ENCODE measurements at regions not wholly inside any gene's neighbourhood (a gene's known extent, or its start where the extent isn't known, plus 50 kb on each side); places are given as distances from the start of the nearest gene placed in this dataset.
"Not testable (repeated sequence)": the region's sequence is repeated elsewhere in the genome, so short reads cannot be mapped to it uniquely, and the experiment has no call there.

GRCh38 chr6:27804851-27805250 is 107.3 kb downstream of the OR2B2 start:
- no peak for DNase-seq

DNA sequence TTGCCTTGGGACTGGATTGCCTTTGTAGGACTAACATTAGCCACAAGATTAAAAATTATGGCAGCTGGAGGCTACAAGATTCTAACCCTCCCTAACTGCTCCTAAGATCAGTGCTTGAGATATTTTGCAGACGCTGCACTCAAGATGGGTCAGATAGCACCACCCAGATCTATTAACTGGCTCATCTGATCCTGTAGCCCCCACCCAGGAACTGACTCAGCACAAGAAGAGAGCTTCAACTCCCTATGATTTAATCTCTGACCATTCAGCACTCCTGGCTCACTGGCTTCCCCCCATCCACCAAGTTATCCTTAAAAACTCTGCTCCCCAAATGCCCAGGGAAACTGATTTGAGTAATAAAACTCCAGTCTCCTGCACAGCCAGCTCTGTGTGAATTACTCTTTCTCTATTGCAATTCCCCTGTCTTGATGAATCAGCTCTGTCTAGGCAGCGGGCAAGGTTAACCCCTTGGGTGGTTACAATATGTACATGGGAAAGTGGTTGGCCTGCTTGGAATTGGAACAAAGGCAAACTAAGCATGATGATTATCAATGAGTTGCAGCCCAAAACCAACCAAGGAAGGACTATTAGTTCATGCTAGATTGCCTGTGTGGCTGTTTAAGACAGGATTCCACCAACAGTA is 111.3 kb downstream of the OR2B2 start:
- DNase-seq = no peak

DNA sequence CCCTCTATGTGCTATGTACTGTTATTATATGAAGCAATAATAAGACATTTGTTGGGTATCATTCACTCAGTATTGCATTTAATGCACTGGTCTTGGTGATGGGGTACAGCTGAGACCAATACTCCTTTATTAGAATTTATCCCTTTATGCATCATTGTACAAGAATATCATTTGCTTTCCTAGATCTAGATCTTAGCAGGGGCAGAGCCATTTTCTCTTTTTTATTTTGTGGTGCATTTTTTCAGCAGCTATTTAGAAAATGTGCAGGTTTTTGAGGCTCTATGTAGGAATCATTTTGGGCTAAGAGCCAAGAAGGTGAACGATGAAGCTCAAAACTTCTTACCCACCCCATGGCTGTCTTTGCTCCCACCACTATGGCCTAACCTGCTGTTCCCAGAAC is 114.2 kb downstream of the OR2B2 start:
- no peak for DNase-seq

DNA sequence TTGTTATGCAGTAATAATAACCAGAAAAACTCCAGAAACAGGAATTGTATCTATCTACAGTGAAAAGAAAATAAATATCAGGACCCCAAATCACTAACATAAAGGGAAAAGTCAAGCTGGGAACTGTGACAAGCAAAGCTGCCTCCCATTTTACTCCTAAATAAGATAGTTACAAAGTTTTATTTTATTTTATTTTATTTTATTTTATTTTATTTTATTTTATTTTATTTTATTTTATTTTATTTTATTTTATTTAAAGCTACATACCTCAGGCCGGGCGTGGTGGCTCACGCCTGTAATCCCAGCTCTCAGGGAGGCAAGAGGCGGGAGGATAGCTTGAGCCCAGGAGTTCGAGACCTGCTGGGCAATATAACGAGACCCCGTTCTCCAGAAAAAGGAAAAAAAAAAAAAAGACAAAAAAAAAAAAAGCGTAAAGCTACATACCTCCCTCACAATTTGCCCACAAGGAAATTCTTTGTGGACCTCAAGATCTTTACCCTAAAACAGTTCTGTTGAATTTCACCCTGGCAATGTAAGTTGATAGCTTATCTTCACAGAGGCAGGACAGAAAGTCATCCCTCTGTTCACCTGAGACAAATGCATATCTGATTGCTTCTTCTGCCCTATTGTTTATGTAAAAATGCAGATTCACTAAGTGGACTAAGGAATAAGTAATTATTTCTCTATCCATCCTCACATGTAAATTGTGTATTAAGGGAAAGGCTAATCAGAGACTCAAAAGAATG is 115.3 kb downstream of the OR2B2 start:
- DNase-seq = not testable (repeated sequence)

GRCh38 chr6:27795697-27796494 is 116.3 kb downstream of the OR2B2 start:
- peak; percentile 95 for DNase-seq

- peak; percentile 57 for DNase-seq
These were observed 120.8 kb downstream of the OR2B2 start for GRCh38 chr6:27791182-27791943.

DNA sequence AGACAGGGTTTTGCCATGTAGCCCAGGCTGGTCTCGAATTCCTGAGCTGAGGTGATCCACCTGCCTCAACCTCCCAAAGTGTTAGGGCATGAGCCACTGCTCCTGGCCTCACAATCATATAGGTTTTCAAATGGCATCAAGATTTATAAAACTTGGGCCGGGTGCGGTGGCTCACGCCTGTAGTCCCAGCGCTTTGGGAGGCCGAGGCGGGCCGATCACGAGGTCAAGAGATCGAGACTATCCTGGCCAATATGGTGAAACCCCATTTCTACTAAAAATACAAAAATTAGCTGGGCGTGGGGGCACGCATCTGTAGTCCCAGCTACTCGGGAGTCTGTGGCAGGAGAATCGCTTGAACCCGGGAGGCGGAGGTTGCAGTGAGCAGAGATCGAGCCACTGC is 123.8 kb downstream of the OR2B2 start:
- not testable (repeated sequence) for DNase-seq

DNA sequence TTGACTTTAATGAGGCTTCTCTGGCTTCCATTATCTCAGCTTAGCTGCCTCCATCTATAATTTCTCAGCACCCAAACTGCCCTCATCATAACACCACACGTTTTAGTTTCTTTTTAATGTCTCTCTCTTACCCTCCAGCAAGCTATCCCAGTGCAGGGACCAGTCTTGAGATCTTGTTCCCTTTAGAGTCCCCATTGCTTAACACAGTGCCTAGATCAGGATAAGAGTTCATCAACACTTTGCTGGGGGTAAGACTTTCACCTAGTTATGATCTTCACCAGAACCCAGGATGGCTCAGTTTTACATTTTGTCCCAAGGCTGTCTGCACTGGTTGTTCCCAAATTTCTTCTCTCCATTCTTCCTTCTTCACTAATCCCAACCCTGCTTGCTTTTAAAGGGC is 126.1 kb downstream of the OR2B2 start:
- DNase-seq = no peak

DNA sequence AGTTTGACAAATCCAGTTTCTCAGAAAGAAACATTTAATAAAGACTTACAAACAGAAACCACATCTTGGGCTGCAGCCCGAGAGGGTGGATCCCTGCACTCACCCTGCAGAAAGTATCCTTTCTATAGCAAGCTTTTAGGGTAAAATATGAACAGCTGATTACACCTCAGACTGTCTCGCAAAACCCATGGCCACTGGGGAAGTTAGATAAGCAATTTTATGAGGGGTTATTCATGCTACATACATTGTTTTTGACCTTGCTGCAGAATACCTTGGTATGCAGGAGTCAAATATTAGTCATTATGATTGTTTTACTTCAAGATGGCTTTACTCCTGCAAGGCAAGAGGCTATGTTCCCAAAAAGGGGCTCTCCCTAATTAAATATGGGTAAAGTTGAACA is 126.9 kb downstream of the OR2B2 start:
- DNase-seq = no peak

DNA sequence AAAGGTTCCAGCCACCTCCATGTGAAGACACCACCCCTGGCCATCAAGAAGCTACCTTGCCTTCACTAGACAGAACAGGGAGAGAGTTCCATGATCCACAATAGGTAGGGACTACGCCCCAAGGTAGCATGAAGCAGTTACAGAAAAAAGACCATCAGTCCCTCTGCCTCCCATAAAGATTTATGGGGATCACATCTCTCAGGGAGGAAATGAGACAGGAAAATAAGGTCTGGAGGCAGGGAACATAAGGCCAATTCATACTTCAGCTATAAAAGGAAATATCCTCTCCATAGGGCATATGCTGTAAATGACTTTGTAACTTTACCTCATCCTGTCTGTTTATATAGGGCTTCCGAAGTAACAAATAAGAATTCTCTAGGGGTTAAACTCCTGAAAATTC is 129.4 kb downstream of the OR2B2 start:
- DNase-seq = no peak

- no peak for DNase-seq
These were observed 133.4 kb downstream of the OR2B2 start for GRCh38 chr6:27778625-27779417.

GRCh38 chr6:27777614-27778355 is 134.4 kb downstream of the OR2B2 start:
- no peak for DNase-seq

GRCh38 chr6:27777126-27777525 is 135.1 kb downstream of the OR2B2 start:
- DNase-seq = no peak

- no peak for DNase-seq
These were observed 135.7 kb downstream of the OR2B2 start for GRCh38 chr6:27776504-27776903.

- no peak for DNase-seq
These were observed 136.4 kb downstream of the OR2B2 start for GRCh38 chr6:27775796-27776184.

- not testable (repeated sequence) for DNase-seq
These were observed 136.9 kb downstream of the OR2B2 start for GRCh38 chr6:27775138-27775795.

- DNase-seq = not testable (repeated sequence)
These were observed 138.0 kb downstream of the OR2B2 start for GRCh38 chr6:27774264-27774600.

GRCh38 chr6:27773542-27774263 is 138.5 kb downstream of the OR2B2 start:
- not testable (repeated sequence) for DNase-seq

- peak; percentile 48 for DNase-seq
These were observed 139.8 kb downstream of the OR2B2 start for GRCh38 chr6:27772261-27773001.

GRCh38 chr6:27771235-27771634 is 141.0 kb downstream of the OR2B2 start:
- DNase-seq = no peak

Data from NCI-H2029 treated with DMSO at 0.1 percent for 48 hours (cell line).